DMS153 treated with DMSO at 0.1 percent for 48 hours (cell line): ENCODE measurements at regions not wholly inside any gene's neighbourhood (a gene's known extent, or its start where the extent isn't known, plus 50 kb on each side); places are given as distances from the start of the nearest gene placed in this dataset.

Source experiments
- DNase-seq: peaks from one replicate; lab custom pipeline; 2025; ENCODE audit not compliant: unreplicated experiment; lab: John Stamatoyannopoulos, UW

DNA sequence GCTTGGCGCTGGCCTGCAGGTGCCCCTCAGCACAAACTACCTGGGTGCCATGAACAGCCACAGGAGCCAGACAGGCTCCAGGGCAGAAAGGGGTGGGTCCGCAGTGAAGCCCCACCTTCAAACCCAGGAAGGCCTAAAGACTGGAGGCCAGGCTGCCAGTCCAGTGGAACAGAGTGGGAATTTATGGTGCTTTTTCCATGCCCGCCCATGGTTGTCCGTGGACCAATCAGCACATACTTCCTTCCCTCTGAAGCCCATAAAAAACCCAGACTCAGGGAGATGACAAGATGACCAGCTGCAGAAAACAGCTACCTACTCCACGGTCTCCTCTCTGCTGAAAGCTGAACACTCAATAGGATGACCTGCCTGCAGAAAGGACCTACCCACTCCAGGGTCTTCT is 275.4 kb upstream of the ADRA1B start:
- no peak for DNase-seq

DNA sequence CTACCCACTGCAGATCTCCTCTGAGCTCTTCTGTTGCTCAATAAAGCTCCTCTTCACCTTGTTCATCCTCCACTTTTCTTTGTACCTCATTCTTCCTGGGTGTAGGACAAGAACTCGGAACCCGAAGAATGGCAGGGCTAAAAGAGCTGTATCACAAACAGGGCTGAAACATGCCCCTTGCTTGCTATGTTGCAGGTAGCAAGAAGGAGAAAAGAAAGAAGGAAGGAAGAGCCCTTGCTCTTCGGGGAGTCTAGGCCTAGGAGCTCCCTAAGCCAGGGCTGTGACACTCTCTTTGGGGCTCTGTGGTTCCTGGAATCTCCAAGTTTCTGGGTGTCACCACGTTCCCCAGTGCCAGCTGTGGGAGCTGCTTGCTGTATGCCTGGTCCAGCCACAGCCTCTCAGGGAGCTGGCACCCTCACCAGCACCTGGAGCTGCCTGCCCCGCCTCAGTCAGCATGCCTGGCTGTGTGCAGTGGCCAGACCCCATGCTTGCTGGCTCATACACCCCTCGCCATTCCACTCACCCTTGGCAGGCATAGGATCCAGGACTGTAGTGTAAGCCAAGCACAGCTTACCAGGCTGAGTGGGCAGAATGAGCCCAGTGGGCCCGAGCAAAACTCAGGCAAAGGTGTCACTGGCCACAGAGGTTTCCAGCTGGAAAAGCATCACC is 274.8 kb upstream of the ADRA1B start:
- DNase-seq: no peak

DNA sequence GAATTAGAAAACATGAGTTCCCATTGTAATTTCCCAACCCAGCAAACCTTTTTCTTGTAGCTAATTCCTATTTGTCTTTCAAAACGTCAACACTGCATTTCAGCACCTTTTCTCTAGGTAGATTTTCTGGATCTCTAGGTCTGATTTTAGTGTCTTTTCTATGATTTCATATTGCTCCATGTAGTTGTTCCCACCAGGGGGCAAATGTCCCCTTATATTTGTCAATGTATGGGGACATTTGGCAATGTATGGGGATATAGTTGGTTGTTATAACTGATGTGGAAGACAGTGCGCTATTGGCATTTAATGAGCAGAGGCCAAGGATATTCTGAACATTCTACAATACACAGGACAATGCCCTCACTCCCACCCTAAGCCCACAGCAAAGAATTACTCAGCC is 273.9 kb upstream of the ADRA1B start:
- DNase-seq: no peak

DNA sequence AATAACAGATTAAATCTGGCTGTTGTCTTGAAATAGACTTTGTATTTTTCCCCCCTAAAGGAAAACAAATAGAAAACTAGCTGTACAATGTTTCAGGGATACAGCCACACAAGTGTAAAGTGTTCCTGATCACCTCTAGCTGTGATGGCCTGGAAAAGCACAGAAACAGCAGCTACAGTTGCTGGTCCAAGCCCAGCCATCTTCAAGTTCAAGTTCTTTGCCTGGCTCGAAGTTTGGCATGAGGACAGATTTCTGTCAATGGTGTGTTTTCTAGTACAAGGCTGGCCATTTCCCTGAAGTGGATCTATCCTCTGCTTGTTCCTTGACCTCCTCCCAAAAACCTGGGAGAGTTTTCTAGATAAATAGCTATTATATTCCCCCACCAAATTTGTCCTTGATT is 272.2 kb upstream of the ADRA1B start:
- no peak for DNase-seq

DNA sequence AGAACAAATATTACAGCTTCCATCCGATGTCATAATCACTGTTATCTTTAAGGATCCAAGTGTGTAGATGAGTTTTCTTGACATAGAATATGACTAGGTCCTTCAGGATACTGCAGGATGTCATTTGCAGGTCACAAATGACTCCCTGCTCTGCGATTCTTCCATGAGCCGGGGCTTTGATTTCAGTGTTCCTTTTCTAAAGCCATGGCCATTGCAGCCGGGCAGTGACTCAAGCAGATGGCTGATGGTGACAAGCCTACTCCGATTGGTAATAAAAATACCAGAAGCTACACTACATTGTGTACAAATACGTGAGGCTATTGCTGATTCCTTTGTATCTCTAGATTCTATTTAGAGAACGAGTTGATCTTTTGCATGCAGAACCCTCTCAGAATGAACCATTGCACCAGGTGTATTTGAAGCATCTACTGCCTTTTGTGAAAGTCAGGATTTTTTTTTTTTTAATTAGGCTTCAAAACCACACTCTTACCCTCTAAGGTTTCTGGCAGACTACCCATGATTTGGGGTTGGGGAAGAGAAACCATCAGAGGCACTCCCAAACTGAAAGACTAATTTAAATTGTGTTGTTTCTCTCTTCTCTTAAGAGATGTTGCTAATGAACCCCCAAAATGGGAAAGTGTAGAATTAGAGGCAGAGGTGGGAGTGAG is 271.0 kb upstream of the ADRA1B start:
- DNase-seq: no peak

DNA sequence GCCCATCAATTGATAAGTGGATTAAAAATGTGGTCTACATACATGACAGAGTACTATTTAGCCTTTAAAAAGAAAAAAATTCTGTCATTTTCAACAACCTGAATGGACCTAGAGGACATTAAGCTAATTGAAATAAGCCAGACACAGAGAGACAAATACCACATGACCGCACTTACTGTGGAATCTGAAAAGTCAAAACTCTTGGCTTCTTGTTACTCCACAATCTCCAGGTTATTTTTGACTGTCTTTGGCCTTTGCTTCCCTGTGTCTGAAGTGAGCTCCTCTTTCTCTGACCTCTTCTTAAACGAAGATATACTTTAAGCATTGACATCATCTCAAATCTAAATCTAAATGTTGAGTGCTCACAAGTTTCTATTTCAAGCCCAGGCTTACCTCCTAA is 265.5 kb upstream of the ADRA1B start:
- DNase-seq: no peak

DNA sequence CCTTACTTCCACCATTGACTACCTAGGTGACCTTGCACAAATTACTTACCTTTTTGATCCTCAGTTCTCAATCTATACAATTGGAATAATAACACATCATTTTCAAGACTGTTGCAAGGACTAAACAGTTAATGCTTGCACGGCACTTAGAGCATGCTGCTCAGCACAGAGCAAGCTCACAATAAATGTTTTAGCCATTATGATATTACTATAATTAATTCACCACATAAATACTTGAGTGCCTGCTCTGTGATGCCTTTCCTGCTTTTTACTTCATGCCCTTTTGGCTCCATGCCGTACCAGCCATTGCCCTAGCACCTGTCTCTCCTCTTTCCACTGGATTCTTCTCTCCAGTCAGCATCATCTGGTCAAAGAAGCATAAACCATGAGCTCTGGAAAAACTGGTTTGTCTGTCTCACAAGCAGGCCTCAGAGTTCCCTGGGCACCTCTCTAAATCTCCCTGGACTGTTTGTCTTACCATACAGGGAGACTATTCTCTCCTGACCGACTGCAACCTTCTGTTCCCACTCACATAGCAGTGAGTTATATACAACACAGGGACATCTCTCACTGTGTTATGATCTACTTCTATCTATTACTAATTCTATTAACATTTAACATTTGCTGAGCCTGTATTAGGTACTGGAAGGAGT is 260.4 kb upstream of the ADRA1B start:
- no peak for DNase-seq

DNA sequence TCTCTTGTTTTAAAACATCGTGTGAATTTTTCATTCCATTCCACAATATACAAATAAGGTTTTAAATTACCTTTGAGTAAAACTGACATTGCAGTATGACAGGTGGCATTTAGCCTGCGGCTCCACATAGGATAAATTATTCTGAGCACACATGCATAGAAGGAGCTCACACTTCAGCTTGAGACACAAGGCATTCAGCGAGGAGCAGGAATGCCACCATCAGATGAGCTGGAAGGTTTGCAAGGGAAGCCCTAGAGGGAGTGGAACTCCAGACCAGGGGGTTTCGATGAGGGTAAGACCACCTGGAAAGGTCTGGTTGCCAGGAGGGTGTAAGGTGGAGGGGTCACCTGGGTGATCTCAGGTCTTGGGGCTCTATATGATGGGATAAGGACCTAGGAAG is 259.0 kb upstream of the ADRA1B start:
- DNase-seq: no peak

DNA sequence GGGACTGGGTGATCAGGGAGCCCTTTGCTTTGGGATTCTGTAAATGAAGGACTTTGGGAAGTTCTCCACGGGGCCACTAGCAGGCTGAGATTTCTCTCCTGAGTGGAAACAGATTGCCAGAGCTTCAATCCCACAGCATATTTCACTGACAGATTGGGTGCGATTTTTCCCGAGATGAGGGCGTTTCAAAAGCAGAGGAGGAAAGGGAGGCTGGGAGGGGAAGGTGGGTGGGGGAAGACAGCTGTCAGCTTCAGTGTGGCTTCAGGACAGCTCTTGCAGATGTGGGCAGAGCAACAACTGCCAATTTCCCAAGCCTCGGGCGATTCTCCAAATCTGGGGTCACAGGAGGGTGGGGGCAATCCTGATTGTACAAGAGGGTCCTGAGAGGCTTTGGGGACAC is 258.5 kb upstream of the ADRA1B start:
- no peak for DNase-seq

DNA sequence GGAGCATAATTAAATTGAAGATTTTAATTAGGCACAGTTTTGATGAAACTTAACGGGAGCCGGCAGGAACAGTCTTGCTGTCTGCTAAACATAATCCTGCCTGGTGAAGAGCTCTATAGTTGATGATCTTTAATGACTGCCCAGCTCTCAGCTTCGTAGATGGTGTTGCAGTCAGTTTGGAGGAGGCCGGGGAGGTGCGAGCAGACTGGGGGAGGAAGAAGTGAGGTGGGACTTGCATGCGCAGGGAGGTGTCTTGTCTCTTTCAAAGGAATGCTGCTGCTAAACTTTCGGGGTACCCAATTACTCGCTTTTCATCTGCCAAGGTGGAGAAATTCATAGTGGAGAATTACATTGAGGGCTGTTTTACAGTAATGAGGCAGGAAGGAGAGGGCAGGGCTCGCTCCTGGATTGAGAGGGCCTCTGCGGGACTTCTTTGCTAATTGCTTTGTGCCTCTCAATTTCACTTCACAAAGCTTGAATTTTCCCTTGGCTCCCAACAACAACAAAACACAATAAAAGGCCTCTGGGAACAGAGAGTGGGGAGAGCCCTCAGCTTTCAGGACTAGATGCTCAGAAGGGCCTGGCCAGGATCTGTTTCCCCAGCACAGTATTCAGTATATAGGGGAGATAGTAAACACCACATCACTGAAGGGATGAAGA is 257.9 kb upstream of the ADRA1B start:
- DNase-seq: no peak

DNA sequence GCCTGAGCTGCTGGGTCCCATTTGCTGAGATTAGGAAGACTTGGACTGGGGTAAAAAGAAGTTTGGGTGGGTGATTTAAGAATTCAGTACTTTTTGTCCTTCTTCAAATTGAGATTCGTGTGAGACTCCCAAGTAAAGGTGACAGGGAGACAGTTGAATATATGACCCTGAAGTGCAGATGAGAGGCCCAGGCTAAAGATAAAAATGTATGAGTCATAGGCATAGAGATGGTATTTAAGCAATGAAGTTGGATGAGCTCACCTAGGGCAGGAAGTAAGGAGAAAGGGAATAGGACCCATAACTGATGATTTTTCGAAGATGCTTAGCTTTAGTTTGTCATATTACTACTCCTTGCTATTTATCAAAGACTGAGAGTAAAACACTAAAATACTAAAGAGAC is 255.9 kb upstream of the ADRA1B start:
- DNase-seq: no peak

DNA sequence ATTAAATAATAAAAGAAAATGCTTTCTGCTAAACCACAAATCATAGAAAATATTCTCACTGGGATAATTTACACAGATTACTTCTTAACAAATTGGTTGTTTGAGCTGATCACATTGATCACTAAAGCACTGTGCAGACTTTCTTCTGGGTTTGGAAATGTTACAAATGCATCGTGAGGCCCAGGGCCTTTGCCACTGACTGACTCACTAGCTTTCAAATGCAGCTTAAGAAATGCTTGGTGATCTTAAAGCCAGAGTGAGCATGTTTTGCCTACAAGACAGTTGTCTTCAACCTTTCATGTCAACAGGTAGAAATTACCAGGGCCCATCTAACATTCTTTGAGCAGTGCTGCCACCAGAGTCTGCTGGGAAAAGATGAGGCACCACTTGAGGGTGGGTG is 252.3 kb upstream of the ADRA1B start:
- DNase-seq: no peak

DNA sequence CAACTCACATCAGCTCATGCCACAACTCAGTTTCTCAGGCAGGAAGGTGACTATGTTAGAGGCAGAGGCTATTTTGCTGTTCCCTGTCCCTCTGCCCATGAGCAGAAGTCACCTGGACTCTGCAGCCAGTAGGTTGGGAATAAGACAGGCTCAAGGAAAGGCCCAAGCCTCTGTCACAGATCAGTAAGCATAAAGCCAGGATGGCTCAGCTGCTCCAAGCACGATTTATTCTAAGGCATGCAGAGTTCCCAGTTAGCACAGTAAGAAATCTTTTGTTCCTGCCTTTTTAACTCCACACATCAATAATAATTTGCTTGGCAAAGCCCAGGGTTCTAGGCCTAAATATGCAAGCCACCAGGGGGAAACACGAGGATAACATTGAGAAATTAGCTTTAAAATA is 249.0 kb upstream of the ADRA1B start:
- no peak for DNase-seq

DNA sequence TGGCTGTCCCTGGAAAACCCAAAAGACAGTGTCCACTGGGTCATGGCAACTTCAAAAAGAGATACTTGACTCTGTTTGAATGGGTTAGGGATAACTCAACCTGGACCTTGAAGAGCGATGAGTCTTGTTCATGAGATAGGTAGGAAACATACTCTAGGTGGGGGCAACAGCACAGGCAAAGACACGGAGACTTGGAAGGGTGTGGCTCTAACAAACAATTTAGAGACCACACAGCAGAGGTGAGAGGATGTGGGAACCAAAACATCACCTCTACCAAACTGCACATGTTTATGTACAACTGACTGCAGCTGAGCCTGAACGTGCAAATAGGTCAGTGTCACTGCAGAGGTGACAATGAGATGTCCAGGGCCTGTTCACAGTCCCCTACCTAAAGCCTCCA is 247.7 kb upstream of the ADRA1B start:
- DNase-seq: no peak

DNA sequence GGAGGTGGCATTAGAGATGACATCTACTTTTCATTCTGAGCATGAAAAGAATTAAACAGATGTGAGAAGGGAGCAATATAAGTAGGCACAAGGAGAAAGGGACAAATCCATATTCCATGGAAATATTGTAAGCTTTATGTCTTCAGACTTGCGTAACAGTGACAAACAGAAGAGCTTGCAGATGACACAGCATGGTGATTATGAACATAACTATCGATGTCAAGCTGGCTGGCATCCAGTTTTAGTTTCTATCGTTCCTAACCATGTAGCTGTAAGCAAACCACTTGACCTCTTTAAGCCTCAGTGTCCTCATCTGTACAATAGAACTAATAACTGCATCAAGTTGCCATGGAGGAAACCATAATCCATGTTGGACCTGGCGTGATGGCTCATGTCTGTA is 246.7 kb upstream of the ADRA1B start:
- DNase-seq: no peak

DNA sequence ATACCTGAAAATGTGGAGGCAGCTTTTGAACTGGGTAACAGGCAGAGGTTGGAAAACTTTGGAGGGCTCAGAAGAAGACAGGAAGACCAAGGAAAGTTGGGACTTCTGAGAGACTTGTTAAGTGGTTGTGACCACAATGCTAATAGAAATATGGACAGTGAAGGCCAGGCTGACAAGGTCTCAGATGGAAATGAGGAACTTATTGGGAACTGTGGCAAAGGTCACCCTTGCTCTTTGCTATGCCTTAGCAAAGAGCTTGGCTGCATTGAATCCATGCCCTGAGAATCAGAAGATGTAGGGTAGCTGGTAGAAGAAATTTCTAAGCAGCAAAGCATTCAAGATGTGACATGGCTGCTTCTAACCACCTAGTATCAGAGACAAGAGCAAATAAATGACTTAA is 244.4 kb upstream of the ADRA1B start:
- DNase-seq: no peak

DNA sequence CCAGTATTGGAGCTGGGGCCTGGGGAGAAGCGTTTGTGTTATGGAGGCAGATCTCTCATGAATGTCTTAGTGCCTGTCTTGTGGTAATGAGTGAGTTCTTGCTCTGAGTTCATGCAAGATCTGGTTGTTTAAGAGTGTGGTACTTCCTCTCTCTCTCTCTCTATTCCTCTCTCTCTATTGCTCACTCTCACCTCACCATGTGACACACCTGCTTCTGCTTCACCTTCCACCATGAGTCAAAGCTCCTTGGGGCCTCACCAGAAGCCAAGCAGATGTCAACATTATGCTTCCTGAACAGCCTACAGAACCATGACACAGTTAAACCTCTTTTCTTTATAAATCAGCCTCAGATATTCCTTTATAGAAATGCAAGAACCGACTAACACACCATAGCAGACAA is 242.7 kb upstream of the ADRA1B start:
- no peak for DNase-seq

DNA sequence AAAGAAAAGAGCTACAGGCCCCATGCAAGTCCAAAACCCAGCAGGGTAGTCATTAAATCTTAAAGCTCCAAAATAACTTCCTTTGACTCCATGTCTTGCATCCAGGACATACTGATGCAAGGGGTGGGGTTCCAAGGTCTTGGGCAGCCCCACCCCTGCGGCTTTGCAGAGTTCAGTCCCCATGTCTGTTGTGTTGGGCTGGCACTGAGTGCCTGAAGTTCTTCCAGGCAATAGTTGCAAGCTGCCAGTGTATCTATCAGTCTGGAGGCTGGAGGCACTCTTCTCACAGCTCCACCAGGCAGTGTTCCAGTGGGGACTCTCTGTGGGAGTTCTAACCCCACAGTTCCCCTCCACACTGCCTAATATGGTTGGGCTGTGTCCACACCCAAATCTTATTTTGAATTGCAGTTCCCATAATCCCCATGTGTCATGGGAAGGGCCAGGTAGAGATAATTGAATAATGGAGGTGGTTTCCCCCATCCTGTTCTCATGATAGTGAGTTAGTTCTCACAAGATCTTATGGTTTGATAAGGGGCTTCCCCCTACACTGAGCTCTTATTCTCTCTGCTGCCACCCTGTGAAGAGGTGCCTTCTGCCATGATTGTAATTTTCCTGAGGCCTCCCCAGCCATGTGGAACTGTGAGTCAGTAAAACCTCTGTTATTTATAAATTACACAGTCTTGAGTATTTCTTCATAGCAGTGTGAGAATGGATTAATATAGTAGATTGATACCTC is 237.5 kb upstream of the ADRA1B start:
- DNase-seq: no peak

DNA sequence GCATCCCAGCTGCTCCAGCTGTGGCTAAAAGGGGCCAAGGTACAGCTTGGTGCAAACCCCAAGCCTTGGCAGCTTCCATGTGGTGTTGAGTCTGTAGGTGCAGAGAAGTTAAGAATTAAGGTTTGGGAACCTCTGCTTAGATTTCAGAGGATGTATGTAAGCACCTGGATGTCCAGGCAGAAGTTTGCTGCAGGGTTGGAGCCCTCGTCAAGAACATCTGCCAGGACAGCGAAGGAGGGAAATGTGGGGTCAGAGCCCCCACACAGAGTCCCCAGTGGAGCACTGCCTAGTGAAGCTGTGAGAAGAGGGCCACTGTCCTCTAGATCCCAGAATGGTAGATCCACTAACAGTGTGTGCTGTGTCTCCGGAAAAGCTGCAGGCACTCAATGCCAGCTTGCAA is 236.2 kb upstream of the ADRA1B start:
- no peak for DNase-seq

DNA sequence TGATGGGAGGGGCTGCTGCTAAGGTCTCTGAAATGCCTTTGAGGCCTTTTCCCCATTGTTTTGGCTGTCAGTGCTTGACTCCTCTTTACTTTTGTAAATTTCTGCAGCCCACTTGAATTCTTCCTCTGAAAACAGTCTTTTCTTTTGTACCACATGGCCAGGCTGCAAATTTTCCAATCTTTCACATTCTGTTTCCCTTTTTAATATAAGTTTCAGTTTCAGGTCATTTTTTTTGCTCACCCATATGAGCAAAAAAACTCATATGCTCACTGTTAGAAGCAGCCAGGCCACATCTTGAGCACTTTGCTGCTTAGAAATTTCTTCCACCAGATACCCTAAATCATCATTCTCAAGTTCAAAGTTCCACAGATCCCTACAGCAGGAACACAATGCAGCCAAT is 234.6 kb upstream of the ADRA1B start:
- no peak for DNase-seq

DNA sequence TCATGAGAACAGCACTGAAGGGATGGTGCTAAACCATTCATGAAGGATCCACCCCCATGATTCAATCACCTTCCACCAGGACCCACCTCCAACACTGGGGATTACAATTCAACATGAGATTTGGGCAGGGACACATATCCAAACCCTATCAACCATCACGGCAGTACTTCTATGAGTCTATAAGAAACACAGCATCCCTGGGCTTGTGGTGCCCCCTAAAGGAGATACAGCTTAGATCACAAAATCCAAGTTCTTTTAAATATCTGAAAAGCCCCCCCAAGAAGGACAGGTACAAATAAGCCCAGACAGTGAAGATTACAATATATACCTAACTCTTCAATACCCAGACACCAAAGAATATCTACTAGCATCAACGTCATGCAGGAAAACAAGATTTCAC is 233.7 kb upstream of the ADRA1B start:
- DNase-seq: no peak
